SU-DHL-6 (cell line): ENCODE measurements at regions not wholly inside any gene's neighbourhood (a gene's known extent, or its start where the extent isn't known, plus 50 kb on each side); places are given as distances from the start of the nearest gene placed in this dataset.

Source experiments
- H2AFZ ChIP-seq: fragments of 200-600 bp; sonication (generic); 2 replicates; pipeline ENCODE4 v1.6.1; 2014; ENCODE audit warnings: low read depth, mild to moderate bottlenecking, moderate library complexity, mixed read lengths, antibody characterized with exemption, low read length; ENCODE audit not compliant: severe bottlenecking
- H3F3A ChIP-seq: fragments of 200-600 bp; shearing (Covaris generic); 2 replicates; pipeline ENCODE4 v1.6.0; 2016; ENCODE audit warnings: antibody characterized with exemption, mild to moderate bottlenecking; ENCODE audit not compliant: insufficient read depth
- H3K27ac ChIP-seq: fragments of 200-600 bp; sonication (generic); 2 replicates; pipeline ENCODE4 v1.5.1; 2016; ENCODE audit warnings: low read depth, mild to moderate bottlenecking, low read length, moderate library complexity, mixed read lengths
- H3K27me3 ChIP-seq: fragments of 200-600 bp; sonication (generic), shearing (Covaris generic); 2 replicates; pipeline ENCODE4 v1.6.0; 2014; ENCODE audit warnings: mild to moderate bottlenecking, low read length
- H3K36me3 ChIP-seq: fragments of 200-600 bp; sonication (generic); 2 replicates; pipeline ENCODE4 v1.6.1; 2014; ENCODE audit warnings: mild to moderate bottlenecking, low read length, mixed read lengths
- H3K4me2 ChIP-seq: fragments of 300-600, 200-600 bp; shearing (Covaris generic), sonication (generic); 2 replicates; pipeline ENCODE4 v1.6.0; 2014; ENCODE audit warnings: low read length, low read depth, mild to moderate bottlenecking; ENCODE audit not compliant: poor library complexity, severe bottlenecking
- H3K4me3 ChIP-seq: fragments of 200-600 bp; sonication (generic); 2 replicates; pipeline ENCODE4 v1.5.1; 2014; ENCODE audit warnings: antibody characterized with exemption, low read length, mild to moderate bottlenecking, mixed read lengths; ENCODE audit not compliant: insufficient read depth, poor library complexity, severe bottlenecking
- H3K79me2 ChIP-seq: fragments of 200-600 bp; sonication (generic); 2 replicates; pipeline ENCODE4 v1.6.1; 2014; ENCODE audit warnings: mild to moderate bottlenecking, low read length, moderate library complexity; ENCODE audit not compliant: insufficient read depth
- H3K9ac ChIP-seq: fragments of 200-600 bp; sonication (generic); 2 replicates; pipeline ENCODE4 v1.7.0; 2014; ENCODE audit warnings: mild to moderate bottlenecking, low read length
- H3K9me2 ChIP-seq: fragments of 200-600 bp; sonication (generic); replicated peaks from 2 replicates; pipeline ENCODE4 v1.6.1; 2014; ENCODE audit warnings: low read length; ENCODE audit not compliant: insufficient read depth
- H3K9me3 ChIP-seq: fragments of 200-600 bp; sonication (generic); 2 replicates; pipeline ENCODE4 v1.6.1; 2014; ENCODE audit warnings: low read length, mixed read lengths; ENCODE audit not compliant: insufficient read depth
- H4K20me1 ChIP-seq: fragments of 200-600 bp; sonication (generic); 2 replicates; pipeline ENCODE4 v1.6.1; 2014; ENCODE audit warnings: low read depth, mild to moderate bottlenecking, antibody characterized with exemption, low read length, moderate library complexity, mixed read lengths
- CTCF ChIP-seq: fragments of 200-600 bp; sonication (generic); IDR thresholded peaks from one replicate; pipeline ENCODE4 v1.5.1; 2017; ENCODE audit warnings: antibody characterized with exemption, mild to moderate bottlenecking, low read length, moderate library complexity; ENCODE audit not compliant: insufficient read depth, poor library complexity, severe bottlenecking
- EZH2phosphoT487 ChIP-seq: fragments of 200-600 bp; sonication (generic), shearing (Covaris generic); conservative IDR thresholded peaks from 2 replicates; pipeline ENCODE4 v1.6.1; 2018; ENCODE audit warnings: mild to moderate bottlenecking, antibody characterized with exemption, low read length, moderate library complexity, mixed read lengths

DNA sequence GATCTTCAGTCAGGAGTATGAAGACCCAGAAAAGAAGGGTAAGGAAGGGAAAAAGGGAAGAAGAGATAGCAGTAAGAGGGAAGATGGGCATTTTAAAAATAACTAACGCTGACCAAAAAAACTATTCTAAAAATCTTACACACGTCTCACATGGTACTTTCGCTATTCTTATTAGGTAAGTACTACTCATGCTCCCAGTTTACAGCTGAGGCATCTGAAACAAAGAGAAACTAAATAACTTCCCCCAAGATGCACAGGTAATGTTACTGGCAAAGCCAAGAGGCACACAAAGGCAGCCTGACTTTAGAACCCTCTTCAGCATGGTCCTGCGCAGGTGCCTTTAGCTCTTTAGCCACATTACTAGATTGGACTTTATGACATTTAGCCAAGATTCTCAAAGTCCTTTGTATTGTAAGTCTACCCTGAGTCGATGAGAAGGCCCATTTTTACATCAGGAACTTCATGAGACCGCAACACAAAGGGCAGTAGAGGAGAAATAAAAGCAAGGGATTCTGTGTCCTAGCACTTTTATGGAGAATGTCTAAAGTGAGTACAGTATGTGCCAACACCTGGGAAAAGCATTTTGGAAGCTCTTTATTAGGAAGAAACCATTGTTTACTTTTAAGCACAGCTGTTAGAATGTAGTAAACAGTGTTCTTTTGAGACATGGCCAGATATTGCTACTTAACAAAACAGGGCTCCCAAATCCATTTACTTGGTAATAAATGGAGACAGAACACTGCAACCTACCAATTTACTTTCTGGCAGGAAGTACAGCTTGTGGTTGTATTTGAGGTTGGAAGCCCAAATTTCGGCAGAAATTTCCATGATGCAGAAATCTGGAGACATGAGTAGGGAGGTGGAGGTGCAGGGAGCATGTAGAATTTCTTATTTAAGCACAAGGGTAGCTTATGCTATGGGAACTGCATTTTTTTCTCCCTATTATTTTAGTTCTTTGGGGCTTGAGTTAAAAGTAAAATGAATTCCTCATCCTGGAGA, 250.7 kb downstream of the KCTD12 start:
- no peak overlapping the region for H3K27ac ChIP-seq
- H3K9ac ChIP-seq: no peak overlapping the region
- H3K4me3 ChIP-seq: no peak overlapping the region
- H3K9me2 ChIP-seq: no peaks in the 10 kb centered on the region
- no peaks in the 10 kb centered on the region for H3K36me3 ChIP-seq
- no peaks in the 10 kb centered on the region for H3K9me3 ChIP-seq
- TF ChIP-seq EZH2phosphoT487 (no peak), CTCF (no peak)
- H3K4me2 ChIP-seq: no peak overlapping the region
- no peaks in the 10 kb centered on the region for H3K79me2 ChIP-seq
- no peak overlapping the region for H2AFZ ChIP-seq
- H3F3A ChIP-seq: no peaks in the 10 kb centered on the region
- H3K27me3 ChIP-seq: no peaks in the 10 kb centered on the region
- H4K20me1 ChIP-seq: no peaks in the 10 kb centered on the region

DNA sequence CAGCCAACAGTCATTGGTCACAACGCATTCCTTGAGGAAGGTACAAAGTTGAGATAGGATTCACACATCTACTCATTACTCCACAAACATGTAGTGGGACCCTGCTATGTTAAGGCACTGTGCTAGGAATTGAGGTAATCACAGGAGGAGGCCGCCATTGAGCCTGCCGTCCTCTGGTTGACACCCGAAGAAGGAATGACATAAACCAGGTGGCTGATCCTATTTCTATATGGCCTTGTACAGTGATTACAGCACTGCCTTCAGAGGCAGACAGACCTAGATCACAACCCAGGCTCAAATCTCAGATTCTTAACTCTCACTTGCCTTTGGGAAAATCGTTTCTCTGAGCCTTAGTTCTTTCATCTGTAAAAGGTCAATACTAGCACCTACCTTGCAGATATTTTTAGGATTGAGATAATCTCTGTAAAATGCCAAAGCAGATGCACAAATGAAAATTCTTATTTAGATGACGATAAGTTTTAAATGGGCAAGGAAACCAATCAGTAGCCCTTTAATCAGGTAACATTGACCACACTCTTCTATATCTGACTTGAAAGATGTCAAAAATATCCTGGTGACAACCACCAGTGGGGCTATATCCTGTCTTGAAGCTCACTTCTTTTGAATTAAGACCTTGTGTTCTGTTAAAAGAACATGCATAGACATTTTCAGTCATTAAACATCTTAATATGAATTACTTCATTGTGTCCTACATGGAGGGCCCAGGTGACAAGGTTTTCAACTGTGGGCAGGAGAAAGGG, 251.6 kb downstream of the KCTD12 start:
- H3K9me3 ChIP-seq: no peaks in the 10 kb centered on the region
- H4K20me1 ChIP-seq: no peaks in the 10 kb centered on the region
- no peaks in the 10 kb centered on the region for H3F3A ChIP-seq
- H3K36me3 ChIP-seq: no peaks in the 10 kb centered on the region
- no peak overlapping the region for H3K4me2 ChIP-seq
- TF ChIP-seq CTCF: no peak
- no peaks in the 10 kb centered on the region for H3K79me2 ChIP-seq
- no peak overlapping the region for H3K9ac ChIP-seq
- H2AFZ ChIP-seq: no peak overlapping the region
- no peaks in the 10 kb centered on the region for H3K27me3 ChIP-seq
- no peaks in the 10 kb centered on the region for H3K9me2 ChIP-seq
- H3K27ac ChIP-seq: no peak overlapping the region
- no peak overlapping the region for H3K4me3 ChIP-seq

DNA sequence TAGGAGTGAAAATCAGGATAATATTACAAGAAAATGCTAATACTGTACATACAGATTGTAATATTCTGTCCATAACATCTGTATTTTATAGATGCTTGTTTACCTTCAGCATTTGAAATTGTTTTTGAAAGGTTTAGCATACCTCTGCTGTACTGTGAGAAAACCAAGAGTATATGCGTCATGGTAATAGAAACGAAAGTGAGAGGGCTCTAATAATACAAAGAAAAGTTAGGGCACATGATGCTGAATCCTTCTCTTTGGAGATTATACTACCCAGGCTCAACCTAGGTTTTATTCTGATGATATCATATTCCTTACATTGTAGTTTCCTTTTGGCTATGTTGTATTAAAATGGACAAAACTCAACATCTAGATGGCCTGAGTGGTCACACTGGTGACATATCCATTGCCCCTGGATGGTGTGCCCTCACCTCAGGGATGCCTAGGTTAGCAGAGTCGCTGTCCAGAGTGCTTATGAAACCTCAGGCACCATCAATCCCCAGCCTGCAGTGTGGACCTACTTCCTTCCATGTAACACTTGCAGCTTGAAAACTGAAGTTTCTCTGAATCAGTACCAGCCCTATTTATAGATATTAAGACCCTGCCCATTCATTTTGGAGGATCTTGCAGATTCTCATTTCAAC, 253.7 kb downstream of the KCTD12 start:
- no peaks in the 10 kb centered on the region for H4K20me1 ChIP-seq
- no peak overlapping the region for H3K4me2 ChIP-seq
- no peaks in the 10 kb centered on the region for H3K79me2 ChIP-seq
- no peak overlapping the region for H2AFZ ChIP-seq
- no peak overlapping the region for H3K4me3 ChIP-seq
- H3K36me3 ChIP-seq: no peaks in the 10 kb centered on the region
- no peaks in the 10 kb centered on the region for H3K9me3 ChIP-seq
- H3K9me2 ChIP-seq: no peaks in the 10 kb centered on the region
- TF ChIP-seq EZH2phosphoT487: no peak
- no peak for TF ChIP-seq CTCF
- no peaks in the 10 kb centered on the region for H3F3A ChIP-seq
- no peaks in the 10 kb centered on the region for H3K27me3 ChIP-seq
- no peak overlapping the region for H3K9ac ChIP-seq
- no peak overlapping the region for H3K27ac ChIP-seq
